Endothelial cell of umbilical vein (primary cell): ENCODE measurements at regions not wholly inside any gene's neighbourhood (a gene's known extent, or its start where the extent isn't known, plus 50 kb on each side); places are given as distances from the start of the nearest gene placed in this dataset.

Experiments used
- EZH2 ChIP-seq: IDR thresholded peaks from 2 replicates; pipeline ENCODE4 v1.6.1; 2012; ENCODE audit warnings: borderline replicate concordance, low read depth, mild to moderate bottlenecking, moderate library complexity, low read length, inconsistent platforms; ENCODE audit not compliant: severe bottlenecking
- GATA2 ChIP-seq: IDR thresholded peaks from 2 replicates; pipeline ENCODE4 v1.7.0; 2011; ENCODE audit warnings: low read depth, mild to moderate bottlenecking, moderate library complexity, mixed read lengths, low read length; ENCODE audit not compliant: insufficient read length, insufficient read depth
- JUN ChIP-seq: IDR thresholded peaks from 2 replicates; pipeline ENCODE4 v1.6.1; 2011; ENCODE audit warnings: borderline replicate concordance, low read depth; ENCODE audit not compliant: insufficient read length, insufficient read depth
- MYC ChIP-seq: IDR thresholded peaks from one replicate; pipeline ENCODE4 v1.6.1; 2011; ENCODE audit warnings: mild to moderate bottlenecking, low read depth, low read length
- POLR2A ChIP-seq: IDR thresholded peaks from 2 replicates; pipeline ENCODE4 v1.6.1; 2012; ENCODE audit warnings: low read depth, mild to moderate bottlenecking, control low read depth, low read length
- POLR2AphosphoS5 ChIP-seq: IDR thresholded peaks from 2 replicates; pipeline ENCODE4 v1.6.1; 2012; ENCODE audit warnings: low read depth, mild to moderate bottlenecking, control low read depth, low read length, moderate library complexity; ENCODE audit not compliant: insufficient read depth
- TF ChIP-seq, protein P1 (sequence below), 2 donors: IDR thresholded peaks; 1 replicate in 1 of 2; 2 replicates in 1 of 2; pipeline ENCODE4 v1.5.1; 2011; ENCODE audit warnings: low read length in 2 of 2, mild to moderate bottlenecking in 2 of 2, moderate library complexity in 2 of 2, control low read depth in 1 of 2, inconsistent platforms in 1 of 2, low read depth in 1 of 2; ENCODE audit not compliant: insufficient read depth in 1 of 2; ENCODE audit errors: extremely low read depth in 1 of 2
- TF ChIP-seq, protein P2 (sequence below): IDR thresholded peaks from 2 replicates; pipeline ENCODE4 v1.6.1; 2011; ENCODE audit not compliant: insufficient read depth, insufficient read length

DNA sequence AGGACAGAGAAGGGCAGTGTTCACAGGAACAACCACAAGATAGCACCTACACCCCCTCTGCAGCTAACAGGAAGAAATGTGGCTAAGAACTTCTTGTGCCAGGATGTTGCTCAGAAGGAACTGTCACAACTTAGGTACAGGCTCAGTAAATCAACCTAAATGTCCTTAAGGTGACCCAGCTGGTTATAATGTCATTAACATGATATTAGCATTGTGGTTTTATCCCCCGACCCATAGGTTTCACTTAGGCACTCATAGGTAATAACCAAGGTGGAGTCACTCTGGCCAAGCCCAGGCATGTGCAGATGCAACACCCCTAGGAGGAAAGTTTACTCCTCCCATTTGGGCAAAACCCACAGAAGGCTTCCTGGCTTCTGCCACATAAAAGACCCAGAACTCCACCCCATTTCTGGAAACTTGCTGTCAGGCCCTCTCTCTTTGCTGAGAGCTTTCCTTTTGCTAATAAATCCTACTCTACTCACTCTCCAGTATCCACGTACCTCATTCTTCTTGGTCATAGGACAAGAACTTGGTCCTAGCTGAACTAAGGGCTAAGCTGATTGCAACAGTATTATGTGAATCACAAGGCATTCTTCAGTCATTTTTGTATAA, 951.3 kb downstream of the SLITRK5 start:
- no peak for TF ChIP-seq POLR2A
- no peak for TF ChIP-seq POLR2AphosphoS5
- TF ChIP-seq, protein P1, sequence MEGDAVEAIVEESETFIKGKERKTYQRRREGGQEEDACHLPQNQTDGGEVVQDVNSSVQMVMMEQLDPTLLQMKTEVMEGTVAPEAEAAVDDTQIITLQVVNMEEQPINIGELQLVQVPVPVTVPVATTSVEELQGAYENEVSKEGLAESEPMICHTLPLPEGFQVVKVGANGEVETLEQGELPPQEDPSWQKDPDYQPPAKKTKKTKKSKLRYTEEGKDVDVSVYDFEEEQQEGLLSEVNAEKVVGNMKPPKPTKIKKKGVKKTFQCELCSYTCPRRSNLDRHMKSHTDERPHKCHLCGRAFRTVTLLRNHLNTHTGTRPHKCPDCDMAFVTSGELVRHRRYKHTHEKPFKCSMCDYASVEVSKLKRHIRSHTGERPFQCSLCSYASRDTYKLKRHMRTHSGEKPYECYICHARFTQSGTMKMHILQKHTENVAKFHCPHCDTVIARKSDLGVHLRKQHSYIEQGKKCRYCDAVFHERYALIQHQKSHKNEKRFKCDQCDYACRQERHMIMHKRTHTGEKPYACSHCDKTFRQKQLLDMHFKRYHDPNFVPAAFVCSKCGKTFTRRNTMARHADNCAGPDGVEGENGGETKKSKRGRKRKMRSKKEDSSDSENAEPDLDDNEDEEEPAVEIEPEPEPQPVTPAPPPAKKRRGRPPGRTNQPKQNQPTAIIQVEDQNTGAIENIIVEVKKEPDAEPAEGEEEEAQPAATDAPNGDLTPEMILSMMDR (IDR thresholded peaks at IDR 0.05; ENCODE audit: extremely low read depth in 1 of 2, insufficient read depth in 1 of 2, low read depth in 1 of 2, low read length in 2 of 2), result no peak
- no peak for TF ChIP-seq MYC
- TF ChIP-seq GATA2, result no peak
- TF ChIP-seq EZH2, result no peak
- TF ChIP-seq JUN, result no peak
- TF ChIP-seq, protein P2, sequence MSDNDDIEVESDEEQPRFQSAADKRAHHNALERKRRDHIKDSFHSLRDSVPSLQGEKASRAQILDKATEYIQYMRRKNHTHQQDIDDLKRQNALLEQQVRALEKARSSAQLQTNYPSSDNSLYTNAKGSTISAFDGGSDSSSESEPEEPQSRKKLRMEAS, result no peak
